ENCODE measurements at regions not wholly inside any gene's neighbourhood (a gene's known extent, or its start where the extent isn't known, plus 50 kb on each side); places are given as distances from the start of the nearest gene placed in this dataset.

DNA sequence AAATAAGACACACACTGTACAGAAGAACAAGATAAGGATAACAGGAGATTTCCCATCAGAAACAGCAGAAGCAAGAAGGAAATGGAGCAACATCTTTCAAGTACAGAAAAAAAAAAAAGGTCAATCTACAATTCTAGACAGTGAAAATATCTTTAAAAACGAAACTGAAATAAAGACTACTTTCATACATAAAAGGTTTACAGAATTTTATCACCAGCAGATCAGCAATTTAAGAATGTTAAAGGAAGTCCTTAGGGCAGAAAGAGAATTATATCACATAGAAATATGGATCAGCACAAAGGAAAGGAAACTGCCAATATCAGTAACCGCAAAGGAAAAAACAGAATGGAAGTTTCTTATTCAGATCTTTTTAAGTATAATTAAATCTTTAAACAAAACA lies 931.0 kb downstream of the EPHA4 start:
- no peaks in the 10 kb centered on the region for H3K9me3 ChIP-seq (ENCODE audit: control insufficient read depth, low read length)
- H3K27ac ChIP-seq (ENCODE audit: low read depth, low read length, severe bottlenecking): no peak overlapping the region
- no CpG with 5 or more reads among the region's 2 CpGs for WGBS, 2 experiments (ENCODE audit: insufficient coverage in 2 of 2)
- no peaks in the 10 kb centered on the region for H3K36me3 ChIP-seq (ENCODE audit: control insufficient read depth, insufficient read depth, low read length)
- no peaks in the 10 kb centered on the region for H3K4me1 ChIP-seq (ENCODE audit: control insufficient read depth, insufficient read depth, low read length, poor library complexity, severe bottlenecking)
- no peak overlapping the region for H3K4me3 ChIP-seq (ENCODE audit: extremely low read depth, insufficient read depth, low read length, poor library complexity, severe bottlenecking)

DNA sequence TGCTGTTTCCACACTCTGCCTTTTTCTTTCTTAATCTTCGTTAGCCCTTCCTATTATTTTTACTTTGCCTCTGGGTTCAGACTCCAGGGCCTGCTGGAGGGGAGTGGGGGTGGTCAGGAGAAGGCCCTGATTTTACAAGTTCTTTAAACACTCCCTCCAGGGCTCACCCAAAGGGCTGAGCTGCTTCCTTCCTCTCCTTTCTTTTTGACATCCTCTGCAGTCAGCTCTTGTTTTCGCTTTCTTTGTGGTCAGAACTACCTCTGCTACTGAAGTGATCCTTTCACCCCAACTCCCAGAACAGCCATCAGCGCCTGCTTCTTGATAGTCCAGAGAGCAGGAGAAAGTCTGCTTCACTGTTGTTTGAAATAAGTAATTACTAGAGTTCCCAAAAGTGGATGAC lies 925.7 kb downstream of the EPHA4 start:
- no peaks in the 10 kb centered on the region for H3K4me1 ChIP-seq (ENCODE audit: control insufficient read depth, insufficient read depth, low read length, poor library complexity, severe bottlenecking)
- WGBS, 2 experiments (ENCODE audit: insufficient coverage in 2 of 2): 83 to 100% methylated on average over 1 of the region's 3 CpGs

GRCh38 chr2:220648628-220649027 lies 923.5 kb downstream of the EPHA4 start:
- no peaks in the 10 kb centered on the region for H3K9me3 ChIP-seq (ENCODE audit: control insufficient read depth, low read length)
- no peak overlapping the region for H3K4me3 ChIP-seq (ENCODE audit: extremely low read depth, insufficient read depth, low read length, poor library complexity, severe bottlenecking)
- WGBS, 2 experiments (ENCODE audit: insufficient coverage in 2 of 2): 83 to 85% methylated on average over 2 of the region's 2 CpGs
- no peaks in the 10 kb centered on the region for H3K36me3 ChIP-seq (ENCODE audit: control insufficient read depth, insufficient read depth, low read length)
- no peaks in the 10 kb centered on the region for H3K4me1 ChIP-seq (ENCODE audit: control insufficient read depth, insufficient read depth, low read length, poor library complexity, severe bottlenecking)
- no peak overlapping the region for H3K27ac ChIP-seq (ENCODE audit: low read depth, low read length, severe bottlenecking)

More for the DNA sequence above, 925.7 kb downstream of the EPHA4 start:
- Histone ChIP-seq H3K4me3 (ENCODE audit: extremely low read depth, insufficient read depth, low read length, poor library complexity, severe bottlenecking) (no peak overlapping the region), H3K36me3 (ENCODE audit: control insufficient read depth, insufficient read depth, low read length) (no peaks in the 10 kb centered on the region), H3K27ac (ENCODE audit: low read depth, low read length, severe bottlenecking) (no peak overlapping the region), H3K9me3 (ENCODE audit: control insufficient read depth, low read length) (no peaks in the 10 kb centered on the region)

DNA sequence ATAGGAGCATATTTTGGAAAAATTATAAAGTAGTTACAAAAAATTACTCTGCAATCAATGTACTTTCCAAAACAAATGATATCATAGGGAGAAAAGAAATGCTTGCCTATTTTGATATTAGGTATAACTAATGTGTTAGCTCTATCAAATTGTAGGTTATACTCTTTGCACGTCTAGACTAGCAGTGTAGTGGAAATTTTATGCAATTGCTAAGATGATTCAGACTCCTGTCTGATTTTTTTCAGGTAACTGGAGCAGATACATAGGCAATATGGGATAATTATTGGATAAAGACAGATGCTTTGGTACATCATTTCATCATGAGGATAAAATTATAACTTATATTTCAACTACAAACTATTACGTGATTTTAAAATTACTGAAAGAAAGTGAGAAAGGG lies 918.3 kb downstream of the EPHA4 start:
- no peak overlapping the region for H3K4me3 ChIP-seq (ENCODE audit: extremely low read depth, insufficient read depth, low read length, poor library complexity, severe bottlenecking)
- no peaks in the 10 kb centered on the region for H3K9me3 ChIP-seq (ENCODE audit: control insufficient read depth, low read length)
- H3K27ac ChIP-seq (ENCODE audit: low read depth, low read length, severe bottlenecking): no peak overlapping the region
- whole genome bisulfite sequencing, 2 experiments (ENCODE audit: insufficient coverage in 2 of 2): 67 to 88% methylated on average over 1 of the region's 2 CpGs
- H3K4me1 ChIP-seq (ENCODE audit: control insufficient read depth, insufficient read depth, low read length, poor library complexity, severe bottlenecking): no peaks in the 10 kb centered on the region
- no peaks in the 10 kb centered on the region for H3K36me3 ChIP-seq (ENCODE audit: control insufficient read depth, insufficient read depth, low read length)

- Histone ChIP-seq H3K27ac (ENCODE audit: low read depth, low read length, severe bottlenecking) (no peak overlapping the region), H3K4me1 (ENCODE audit: control insufficient read depth, insufficient read depth, low read length, poor library complexity, severe bottlenecking) (no peaks in the 10 kb centered on the region), H3K36me3 (ENCODE audit: control insufficient read depth, insufficient read depth, low read length) (no peaks in the 10 kb centered on the region), H3K9me3 (ENCODE audit: control insufficient read depth, low read length) (no peaks in the 10 kb centered on the region), H3K4me3 (ENCODE audit: extremely low read depth, insufficient read depth, low read length, poor library complexity, severe bottlenecking) (no peak overlapping the region)
- WGBS, 2 experiments (ENCODE audit: insufficient coverage in 2 of 2): no CpG with 5 or more reads among the region's 3 CpGs
Observed at GRCh38 chr2:220654322-220654721, 917.8 kb downstream of the EPHA4 start.

- Histone ChIP-seq H3K4me3 (ENCODE audit: extremely low read depth, insufficient read depth, low read length, poor library complexity, severe bottlenecking) (no peak overlapping the region), H3K4me1 (ENCODE audit: control insufficient read depth, insufficient read depth, low read length, poor library complexity, severe bottlenecking) (no peaks in the 10 kb centered on the region), H3K36me3 (ENCODE audit: control insufficient read depth, insufficient read depth, low read length) (no peaks in the 10 kb centered on the region), H3K27ac (ENCODE audit: low read depth, low read length, severe bottlenecking) (no peak overlapping the region), H3K9me3 (ENCODE audit: control insufficient read depth, low read length) (no peaks in the 10 kb centered on the region)
- 85 to 88% methylated on average over 2 of the region's 4 CpGs for WGBS, 2 experiments (ENCODE audit: insufficient coverage in 2 of 2)
Observed at GRCh38 chr2:220660277-220661145, 911.6 kb downstream of the EPHA4 start.

DNA sequence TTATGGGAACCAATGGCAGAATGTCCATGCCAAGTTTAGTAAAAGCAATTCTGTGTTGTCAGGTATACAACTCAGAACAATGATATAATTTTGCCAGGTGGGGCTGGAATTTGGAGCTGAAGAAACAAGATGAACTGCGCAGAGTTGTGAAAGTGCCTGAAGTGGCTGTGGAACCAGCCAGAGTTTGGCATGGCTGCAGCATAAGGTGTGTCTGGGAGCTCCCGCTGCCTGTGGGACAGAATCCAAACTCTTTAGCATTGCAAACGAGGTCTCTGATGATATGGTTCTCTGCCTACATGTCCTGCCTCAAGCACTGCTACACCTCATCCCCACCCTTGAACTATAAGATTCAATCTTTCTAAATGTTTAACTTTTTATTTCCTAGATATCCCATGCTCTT lies 909.7 kb downstream of the EPHA4 start:
- no peak overlapping the region for H3K4me3 ChIP-seq (ENCODE audit: extremely low read depth, insufficient read depth, low read length, poor library complexity, severe bottlenecking)
- H3K9me3 ChIP-seq (ENCODE audit: control insufficient read depth, low read length): no peaks in the 10 kb centered on the region
- H3K36me3 ChIP-seq (ENCODE audit: control insufficient read depth, insufficient read depth, low read length): no peaks in the 10 kb centered on the region
- 80 to 88% methylated on average over 3 of the region's 3 CpGs for WGBS, 2 experiments (ENCODE audit: insufficient coverage in 2 of 2)
- H3K27ac ChIP-seq (ENCODE audit: low read depth, low read length, severe bottlenecking): no peak overlapping the region
- no peaks in the 10 kb centered on the region for H3K4me1 ChIP-seq (ENCODE audit: control insufficient read depth, insufficient read depth, low read length, poor library complexity, severe bottlenecking)

DNA sequence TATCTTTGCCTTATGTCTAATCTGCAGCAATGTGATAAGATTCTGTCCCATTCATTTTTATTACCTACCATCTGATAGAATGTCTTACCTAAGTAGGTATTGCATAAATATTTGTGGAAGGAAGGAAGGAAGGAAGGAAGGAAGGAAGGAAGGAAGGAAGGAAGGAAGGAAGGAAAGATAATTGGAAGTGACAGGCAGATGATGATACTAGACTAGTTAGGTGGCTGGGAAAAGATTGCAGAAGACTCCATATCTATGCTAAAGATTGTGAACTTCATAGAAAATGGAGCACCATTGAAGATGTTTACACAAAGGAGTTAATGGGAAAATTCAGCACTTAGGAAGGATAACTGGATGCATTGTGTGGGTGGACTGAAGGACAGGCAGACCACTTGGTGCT lies 909.0 kb downstream of the EPHA4 start:
- Histone ChIP-seq H3K4me1 (ENCODE audit: control insufficient read depth, insufficient read depth, low read length, poor library complexity, severe bottlenecking) (no peaks in the 10 kb centered on the region), H3K9me3 (ENCODE audit: control insufficient read depth, low read length) (no peaks in the 10 kb centered on the region), H3K27ac (ENCODE audit: low read depth, low read length, severe bottlenecking) (no peak overlapping the region), H3K36me3 (ENCODE audit: control insufficient read depth, insufficient read depth, low read length) (no peaks in the 10 kb centered on the region), H3K4me3 (ENCODE audit: extremely low read depth, insufficient read depth, low read length, poor library complexity, severe bottlenecking) (no peak overlapping the region)

GRCh38 chr2:220664272-220665107 lies 907.6 kb downstream of the EPHA4 start:
- no peak overlapping the region for H3K4me3 ChIP-seq (ENCODE audit: extremely low read depth, insufficient read depth, low read length, poor library complexity, severe bottlenecking)
- no peaks in the 10 kb centered on the region for H3K9me3 ChIP-seq (ENCODE audit: control insufficient read depth, low read length)
- WGBS, 2 experiments (ENCODE audit: insufficient coverage in 2 of 2): 94 to 97% methylated on average over 2 to 4 of the region's 8 CpGs

DNA sequence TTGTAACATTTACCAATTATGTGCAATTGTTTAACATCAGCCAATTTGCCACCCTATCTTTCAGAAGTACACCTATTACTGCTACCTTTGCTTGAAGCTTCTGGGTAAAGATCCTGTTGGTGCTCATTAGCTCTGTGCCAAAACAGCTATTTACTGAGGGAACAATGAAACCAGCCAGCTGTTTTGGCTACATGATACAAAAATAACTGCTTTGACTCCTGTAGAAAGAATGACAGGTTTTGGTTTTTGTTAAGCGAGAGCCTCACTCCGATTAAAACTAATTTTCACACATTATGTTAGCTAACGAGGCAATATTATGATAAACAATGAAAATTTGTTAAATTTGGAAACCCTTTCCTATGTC lies 907.0 kb downstream of the EPHA4 start:
- no CpG with 5 or more reads among the region's 3 CpGs for WGBS, 2 experiments (ENCODE audit: insufficient coverage in 2 of 2)
- no peak overlapping the region for H3K27ac ChIP-seq (ENCODE audit: low read depth, low read length, severe bottlenecking)
- H3K9me3 ChIP-seq (ENCODE audit: control insufficient read depth, low read length): no peaks in the 10 kb centered on the region
- H3K4me3 ChIP-seq (ENCODE audit: extremely low read depth, insufficient read depth, low read length, poor library complexity, severe bottlenecking): no peak overlapping the region
- no peaks in the 10 kb centered on the region for H3K36me3 ChIP-seq (ENCODE audit: control insufficient read depth, insufficient read depth, low read length)
- H3K4me1 ChIP-seq (ENCODE audit: control insufficient read depth, insufficient read depth, low read length, poor library complexity, severe bottlenecking): no peaks in the 10 kb centered on the region

More at GRCh38 chr2:220664272-220665107, 907.6 kb downstream of the EPHA4 start:
- Histone ChIP-seq H3K27ac (ENCODE audit: low read depth, low read length, severe bottlenecking) (no peak overlapping the region), H3K36me3 (ENCODE audit: control insufficient read depth, insufficient read depth, low read length) (no peaks in the 10 kb centered on the region), H3K4me1 (ENCODE audit: control insufficient read depth, insufficient read depth, low read length, poor library complexity, severe bottlenecking) (no peaks in the 10 kb centered on the region)

DNA sequence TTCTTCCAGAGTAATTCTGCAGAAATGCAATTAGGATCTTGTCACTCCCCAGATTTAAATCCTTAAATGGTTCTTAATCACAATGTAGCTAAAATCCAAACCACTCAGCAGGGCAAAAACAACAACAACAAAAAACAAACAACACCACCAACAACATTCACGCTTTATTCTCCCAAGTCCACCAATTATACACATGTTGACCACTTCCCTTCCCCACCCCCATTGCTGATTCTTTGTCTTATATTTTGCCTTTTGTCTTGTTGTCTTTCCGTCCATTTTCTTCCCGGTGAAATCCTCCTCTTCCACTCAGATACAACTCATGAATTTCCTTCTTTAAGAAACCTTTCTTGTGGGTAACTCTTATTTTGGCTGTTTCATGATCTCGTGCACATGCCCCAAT lies 902.8 kb downstream of the EPHA4 start:
- WGBS, 2 experiments (ENCODE audit: insufficient coverage in 2 of 2): 84 to 87% methylated on average over 4 of the region's 4 CpGs
- Histone ChIP-seq H3K9me3 (ENCODE audit: control insufficient read depth, low read length) (no peaks in the 10 kb centered on the region), H3K27ac (ENCODE audit: low read depth, low read length, severe bottlenecking) (no peak overlapping the region), H3K36me3 (ENCODE audit: control insufficient read depth, insufficient read depth, low read length) (no peaks in the 10 kb centered on the region), H3K4me1 (ENCODE audit: control insufficient read depth, insufficient read depth, low read length, poor library complexity, severe bottlenecking) (no peaks in the 10 kb centered on the region), H3K4me3 (ENCODE audit: extremely low read depth, insufficient read depth, low read length, poor library complexity, severe bottlenecking) (no peak overlapping the region)

Measured in mesodermal cell (in vitro differentiated cells).